A673 (cell line): ENCODE measurements at regions not wholly inside any gene's neighbourhood (a gene's known extent, or its start where the extent isn't known, plus 50 kb on each side); places are given as distances from the start of the nearest gene placed in this dataset.

Experiments
- BruUV-seq: library from RNA; stranded (reverse); fragments of 400-500 nt; replicated peaks from 2 replicates; lab custom pipeline; 2021; lab: Mats Ljungman, UMichigan
- CTCF ChIA-PET: fragments of 300-600 bp; sonication (Branson Sonifier 250); formaldehyde crosslinking; loops from one replicate; lab custom pipeline; 2022; ENCODE audit warnings: antibody characterized with exemption; lab: Charles Lee
- POLR2A ChIA-PET: fragments of 300-600 bp; sonication (Branson Sonifier 250); formaldehyde crosslinking; loops from one replicate; lab custom pipeline; 2022; ENCODE audit warnings: antibody characterized with exemption; ENCODE audit not compliant: low non-redundant PET; lab: Charles Lee
- DNase-seq: peaks from one replicate; pipeline ENCODE4 v3.0.0-alpha.2; 2015; ENCODE audit warnings: low spot score
- H3K27ac ChIP-seq: fragments of 200-600 bp; sonication (generic); 2 replicates; pipeline ENCODE4 v1.5.1; 2016; ENCODE audit warnings: mixed run types, low read depth, mild to moderate bottlenecking, mixed read lengths, antibody characterized with exemption, low read length; ENCODE audit not compliant: poor library complexity, severe bottlenecking
- H3K27me3 ChIP-seq: fragments of 200-600 bp; sonication (generic); replicated peaks from 2 replicates; pipeline ENCODE4 v1.6.1; 2017; ENCODE audit warnings: mixed run types, low read depth, mild to moderate bottlenecking, mixed read lengths, antibody characterized with exemption, low read length; ENCODE audit not compliant: insufficient read depth, poor library complexity
- H3K36me3 ChIP-seq: fragments of 200-600 bp; sonication (generic); 2 replicates; pipeline ENCODE4 v1.6.1; 2016; ENCODE audit warnings: mixed run types, mild to moderate bottlenecking, mixed read lengths, antibody characterized with exemption, low read length; ENCODE audit not compliant: insufficient read depth, poor library complexity, severe bottlenecking
- H3K4me1 ChIP-seq: fragments of 200-600 bp; sonication (generic); 2 replicates; pipeline ENCODE4 v1.6.1; 2017; ENCODE audit warnings: mixed run types, mild to moderate bottlenecking, mixed read lengths, antibody characterized with exemption, low read length; ENCODE audit not compliant: insufficient read depth, poor library complexity, severe bottlenecking
- H3K4me3 ChIP-seq: fragments of 200-600 bp; sonication (generic); 2 replicates; pipeline ENCODE4 v1.5.1; 2016; ENCODE audit warnings: low read depth, mixed run types, mild to moderate bottlenecking, mixed read lengths, low read length; ENCODE audit not compliant: poor library complexity, severe bottlenecking
- H3K9me3 ChIP-seq: fragments of 200-600 bp; sonication (generic); 2 replicates; pipeline ENCODE4 v1.6.1; 2016; ENCODE audit warnings: mixed run types, low read depth, mild to moderate bottlenecking, mixed read lengths, antibody characterized with exemption, low read length; ENCODE audit not compliant: poor library complexity, severe bottlenecking
- EZH2 ChIP-seq: fragments of 200-600 bp; sonication (generic); IDR thresholded peaks from 2 replicates; pipeline ENCODE4 v1.6.1; 2017; ENCODE audit warnings: borderline replicate concordance, low read depth, mild to moderate bottlenecking, mixed read lengths, antibody characterized with exemption, low read length; ENCODE audit not compliant: poor library complexity, severe bottlenecking
- intact Hi-C: fragments of 100-400 bp; cut with micrococcal nuclease; formaldehyde crosslinking; loops from one replicate; pipeline ENCODE4 v1.10.0; 2022; ENCODE audit not compliant: unreplicated experiment
- TF ChIP-seq, protein P1 (sequence below): fragments of 300-800, 200-600 bp; sonication (generic); conservative IDR thresholded peaks from 2 replicates; pipeline ENCODE4 v1.5.1; 2017; ENCODE audit warnings: low read depth, mild to moderate bottlenecking, antibody characterized with exemption, low read length, moderate library complexity, mixed read lengths

DNA sequence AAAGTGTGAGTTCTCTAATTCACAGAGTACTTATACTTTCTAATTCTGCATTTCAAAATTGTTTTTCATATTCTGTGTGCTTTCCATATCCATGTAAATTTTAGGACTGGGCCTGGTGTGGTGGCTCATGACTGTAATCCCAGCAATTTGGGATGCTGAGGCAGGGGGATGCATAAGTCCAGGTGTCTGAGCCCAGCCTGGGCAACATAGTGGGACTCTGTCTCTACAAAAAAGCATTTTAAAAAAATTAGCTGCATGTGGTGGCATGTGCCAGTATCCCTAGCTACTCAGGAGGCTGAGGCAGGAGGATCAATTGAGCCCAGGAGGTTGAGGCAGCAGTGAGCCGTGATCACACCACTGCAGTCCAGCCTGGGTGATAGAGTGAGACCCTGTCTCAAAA lies 382.6 kb upstream of the AKR1E2 start:
- H3K4me1 ChIP-seq = peaks cover 6% of the 10 kb centered on the region

GRCh38 chr10:4442296-4442695 lies 383.7 kb upstream of the AKR1E2 start:
- no peak for TF ChIP-seq EZH2
- TF ChIP-seq, protein P1, sequence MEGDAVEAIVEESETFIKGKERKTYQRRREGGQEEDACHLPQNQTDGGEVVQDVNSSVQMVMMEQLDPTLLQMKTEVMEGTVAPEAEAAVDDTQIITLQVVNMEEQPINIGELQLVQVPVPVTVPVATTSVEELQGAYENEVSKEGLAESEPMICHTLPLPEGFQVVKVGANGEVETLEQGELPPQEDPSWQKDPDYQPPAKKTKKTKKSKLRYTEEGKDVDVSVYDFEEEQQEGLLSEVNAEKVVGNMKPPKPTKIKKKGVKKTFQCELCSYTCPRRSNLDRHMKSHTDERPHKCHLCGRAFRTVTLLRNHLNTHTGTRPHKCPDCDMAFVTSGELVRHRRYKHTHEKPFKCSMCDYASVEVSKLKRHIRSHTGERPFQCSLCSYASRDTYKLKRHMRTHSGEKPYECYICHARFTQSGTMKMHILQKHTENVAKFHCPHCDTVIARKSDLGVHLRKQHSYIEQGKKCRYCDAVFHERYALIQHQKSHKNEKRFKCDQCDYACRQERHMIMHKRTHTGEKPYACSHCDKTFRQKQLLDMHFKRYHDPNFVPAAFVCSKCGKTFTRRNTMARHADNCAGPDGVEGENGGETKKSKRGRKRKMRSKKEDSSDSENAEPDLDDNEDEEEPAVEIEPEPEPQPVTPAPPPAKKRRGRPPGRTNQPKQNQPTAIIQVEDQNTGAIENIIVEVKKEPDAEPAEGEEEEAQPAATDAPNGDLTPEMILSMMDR = no peak
- H3K4me1 ChIP-seq = no peaks in the 10 kb centered on the region

More for the DNA sequence above, 382.6 kb upstream of the AKR1E2 start:
- CTCF ChIA-PET = no interaction called here
- POLR2A ChIA-PET = no interaction called here
- no peak for DNase-seq
- Histone ChIP-seq H3K4me3 (no peak overlapping the region), H3K27ac (no peak overlapping the region), H3K36me3 (no peaks in the 10 kb centered on the region), H3K9me3 (peaks cover 8% of the 10 kb centered on the region), H3K27me3 (peaks cover 10% of the 10 kb centered on the region)
- intact Hi-C loops = no loop called here
- BruUV-seq = no TSS peak
- TF ChIP-seq EZH2 = no peak
- TF ChIP-seq, protein P1 = no peak

DNA sequence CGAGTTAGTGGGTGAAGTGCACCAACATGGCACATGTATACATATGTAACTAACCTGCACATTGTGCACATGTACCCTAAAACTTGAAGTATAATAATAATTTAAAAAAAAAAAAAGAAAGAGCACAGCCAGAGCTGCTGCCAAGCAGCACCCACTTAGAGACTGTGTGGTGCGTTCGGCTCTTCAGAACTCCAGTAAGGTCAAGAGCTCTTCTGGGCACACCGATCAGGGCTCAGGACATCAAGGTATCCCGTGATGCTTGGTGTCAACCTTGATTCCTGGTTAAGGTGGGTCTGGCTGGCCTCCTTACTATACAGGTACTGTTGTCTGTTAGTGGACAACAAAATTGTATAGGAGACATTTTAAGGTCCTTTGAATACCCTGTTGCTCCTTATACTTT lies 385.7 kb upstream of the AKR1E2 start:
- H3K9me3 ChIP-seq = peaks cover 8% of the 10 kb centered on the region
- no peak overlapping the region for H3K27ac ChIP-seq
- TF ChIP-seq EZH2 = no peak
- TF ChIP-seq, protein P1 = no peak
- no peak overlapping the region for H3K4me3 ChIP-seq
- H3K27me3 ChIP-seq = peaks cover 11% of the 10 kb centered on the region
- ChIA-PET POLR2A (no interaction called here), CTCF (no interaction called here)
- no peaks in the 10 kb centered on the region for H3K36me3 ChIP-seq
- H3K4me1 ChIP-seq = no peaks in the 10 kb centered on the region
- DNase-seq = no peak
- intact Hi-C loops = no loop called here
- no TSS peak for BruUV-seq

More at GRCh38 chr10:4442296-4442695, 383.7 kb upstream of the AKR1E2 start:
- Histone ChIP-seq H3K9me3 (peaks cover 8% of the 10 kb centered on the region), H3K27me3 (peaks cover 11% of the 10 kb centered on the region), H3K36me3 (no peaks in the 10 kb centered on the region), H3K4me3 (no peak overlapping the region), H3K27ac (no peak overlapping the region)
- intact Hi-C loops = no loop called here
- DNase-seq = no peak
- ChIA-PET POLR2A (no interaction called here), CTCF (no interaction called here)
- BruUV-seq = no TSS peak
